ENCODE measurements at regions not wholly inside any gene's neighbourhood (a gene's known extent, or its start where the extent isn't known, plus 50 kb on each side); places are given as distances from the start of the nearest gene placed in this dataset. TPM values are rescaled to one million over a fixed set of nuclear protein-coding genes. Genes with fewer than 3 reads are reported as not detected.

GRCh38 chr9:61673664-61674381, 484.0 kb downstream of the SPATA31A7 start:
- Histone ChIP-seq H3K4me1 (ENCODE audit: insufficient read depth) (no peaks in the 10 kb centered on the region), H3K36me3 (no peaks in the 10 kb centered on the region), H3K4me3 (no peak overlapping the region), H3K9me3 (no peaks in the 10 kb centered on the region), H3K27ac (no peak overlapping the region), H3K27me3 (no peaks in the 10 kb centered on the region)
- 71 to 77% (median 74%) methylated on average over 39 of the region's 39 CpGs for WGBS, 3 donors
- no peak for DNase-seq
- TF ChIP-seq POLR2A (IDR thresholded peaks at IDR 0.05) (no peak), EP300 (IDR thresholded peaks at IDR 0.05) (no peak), CTCF (IDR thresholded peaks at IDR 0.05) (no peak)
- intact Hi-C loops (cut with DNase I): no loop called here

- no peak overlapping the region for H3K4me3 ChIP-seq
- intact Hi-C loops (cut with DNase I): no loop called here
- no peaks in the 10 kb centered on the region for H3K27me3 ChIP-seq
- no peaks in the 10 kb centered on the region for H3K4me1 ChIP-seq (ENCODE audit: insufficient read depth)
- 79 to 90% (median 82%) methylated on average over 18 of the region's 18 CpGs for WGBS, 3 donors
- no peak for DNase-seq
- no peaks in the 10 kb centered on the region for H3K9me3 ChIP-seq
- no peaks in the 10 kb centered on the region for H3K36me3 ChIP-seq
- no peak for TF ChIP-seq EP300 (IDR thresholded peaks at IDR 0.05)
- no peak overlapping the region for H3K27ac ChIP-seq
These were observed 484.6 kb downstream of the SPATA31A7 start for GRCh38 chr9:61674465-61674864.

- no peak for DNase-seq
- Histone ChIP-seq H3K27ac (no peak overlapping the region), H3K27me3 (no peaks in the 10 kb centered on the region), H3K9me3 (no peaks in the 10 kb centered on the region), H3K36me3 (no peaks in the 10 kb centered on the region), H3K4me1 (ENCODE audit: insufficient read depth) (no peaks in the 10 kb centered on the region), H3K4me3 (no peak overlapping the region)
- intact Hi-C loops (cut with DNase I): no loop called here
- 77 to 83% (median 79%) methylated on average over 7 of the region's 7 CpGs for WGBS, 3 donors
- TF ChIP-seq POLR2A (IDR thresholded peaks at IDR 0.05) (no peak), EP300 (IDR thresholded peaks at IDR 0.05) (no peak), CTCF (IDR thresholded peaks at IDR 0.05) (no peak)
These were observed 485.0 kb downstream of the SPATA31A7 start for GRCh38 chr9:61674882-61675281.

Small RNA genes lying in the stretch of these regions (small RNA-seq; reads per million reads assigned to genes)
- gene RF00019: not detected

Measured in ovary (tissue), 7 donors.